COR-L47 (cell line): ENCODE measurements at regions not wholly inside any gene's neighbourhood (a gene's known extent, or its start where the extent isn't known, plus 50 kb on each side); places are given as distances from the start of the nearest gene placed in this dataset.

Experiments
- DNase-seq: peaks from one replicate; lab custom pipeline; 2025; lab: John Stamatoyannopoulos, UW

DNA sequence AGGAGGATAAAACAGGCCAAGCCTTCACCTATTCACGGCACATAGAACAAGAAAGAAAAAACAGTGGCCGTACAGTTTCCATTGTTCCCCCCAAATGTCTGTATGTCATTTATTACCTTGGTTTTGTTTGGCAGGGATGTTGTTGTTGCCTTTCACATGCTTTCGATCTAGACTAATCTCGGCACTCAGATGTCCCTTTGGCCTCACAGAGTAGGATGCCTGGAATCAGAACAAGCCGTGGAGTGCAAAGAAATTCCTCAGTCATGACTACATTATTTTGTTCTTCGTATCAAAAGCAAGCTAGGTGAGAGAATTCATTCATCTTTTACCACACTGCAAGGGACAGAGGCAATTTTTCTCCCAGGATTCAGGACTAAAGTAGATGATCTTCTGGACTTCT, 106.9 kb downstream of the SMIM20 start:
- DNase-seq: no peak

DNA sequence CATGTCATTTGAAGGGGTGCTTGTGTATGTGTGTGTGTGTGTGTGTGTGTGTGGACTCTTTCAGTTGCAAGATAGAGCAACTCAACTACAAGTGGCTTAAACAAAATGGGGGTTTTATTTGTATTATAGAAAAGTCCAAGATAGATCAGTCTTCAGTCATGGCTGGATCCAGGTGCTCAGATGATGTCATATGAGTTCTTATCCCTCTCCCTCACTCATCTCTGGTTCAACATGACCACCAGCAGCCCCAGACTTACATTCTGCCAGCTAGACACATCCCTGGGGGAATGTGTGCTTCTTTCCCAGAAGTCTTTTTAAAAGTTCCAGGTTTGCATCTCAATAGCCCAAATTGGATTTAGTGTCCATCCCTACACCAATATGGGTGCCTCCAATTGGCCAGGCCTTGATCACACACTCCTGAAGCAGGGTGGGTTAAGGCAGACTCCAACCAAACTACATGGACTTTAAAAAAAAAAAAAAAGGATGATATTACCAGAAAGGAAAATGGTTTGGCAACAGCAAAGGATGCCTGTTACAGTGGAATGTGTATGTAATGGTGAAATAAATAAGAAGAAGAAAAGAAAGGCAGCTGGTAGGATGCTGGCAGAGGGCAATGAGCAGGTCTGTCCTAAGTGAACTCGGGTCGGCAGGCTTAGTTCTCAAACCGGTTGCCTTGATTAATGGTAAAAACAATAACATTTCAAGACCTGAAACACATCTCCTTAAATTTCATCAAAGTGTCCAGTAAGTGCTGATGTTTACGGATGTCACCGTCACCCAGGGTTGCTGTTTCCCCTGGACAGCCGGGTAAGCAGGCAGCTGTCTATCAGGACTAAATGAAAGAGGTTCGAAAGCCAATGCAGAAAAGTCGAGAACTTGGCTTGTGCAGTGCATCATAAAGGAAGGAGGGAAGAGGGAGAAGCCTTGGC, 107.7 kb downstream of the SMIM20 start:
- peak; percentile 40 for DNase-seq

DNA sequence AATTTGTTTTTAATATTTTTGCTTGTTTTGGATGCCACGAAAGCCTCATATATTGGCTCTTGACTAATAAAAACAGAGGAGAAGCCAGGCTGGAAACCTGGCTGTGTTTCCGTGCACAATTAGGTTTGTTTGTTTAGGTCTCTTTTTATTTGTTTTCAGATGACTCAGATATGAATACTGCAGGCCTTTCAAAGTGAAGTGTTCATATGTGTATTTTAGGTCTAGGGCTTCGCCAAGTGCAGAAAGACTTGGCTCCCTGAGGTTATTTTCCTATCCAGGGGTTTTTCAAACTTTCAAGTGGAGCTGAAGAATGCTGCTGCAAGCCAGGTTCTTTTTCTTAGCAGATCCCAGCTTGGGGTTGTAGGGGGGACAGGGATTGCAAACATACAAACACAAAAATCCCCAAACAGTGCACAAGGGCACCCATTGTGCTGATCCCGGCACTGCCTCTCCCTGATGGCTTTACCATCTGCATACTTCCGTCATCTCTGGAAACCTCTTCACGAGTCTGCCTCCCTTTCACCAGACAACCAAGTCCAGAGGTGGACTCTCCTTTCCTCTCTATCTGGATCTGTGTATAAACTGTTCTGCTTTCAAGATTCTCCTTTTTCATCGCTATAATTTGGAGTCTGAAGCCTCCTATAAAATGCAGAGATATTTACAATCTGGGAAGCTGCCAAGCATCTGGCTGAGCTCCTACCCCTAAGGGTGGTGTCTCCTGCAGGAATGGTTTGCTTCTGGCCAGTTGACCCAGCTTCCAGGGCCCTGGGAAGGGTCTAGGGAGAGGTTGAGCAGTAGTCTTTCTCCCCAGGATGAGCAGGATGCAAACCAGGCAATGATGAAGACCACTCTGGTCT, 108.6 kb downstream of the SMIM20 start:
- peak; percentile 50 for DNase-seq

DNA sequence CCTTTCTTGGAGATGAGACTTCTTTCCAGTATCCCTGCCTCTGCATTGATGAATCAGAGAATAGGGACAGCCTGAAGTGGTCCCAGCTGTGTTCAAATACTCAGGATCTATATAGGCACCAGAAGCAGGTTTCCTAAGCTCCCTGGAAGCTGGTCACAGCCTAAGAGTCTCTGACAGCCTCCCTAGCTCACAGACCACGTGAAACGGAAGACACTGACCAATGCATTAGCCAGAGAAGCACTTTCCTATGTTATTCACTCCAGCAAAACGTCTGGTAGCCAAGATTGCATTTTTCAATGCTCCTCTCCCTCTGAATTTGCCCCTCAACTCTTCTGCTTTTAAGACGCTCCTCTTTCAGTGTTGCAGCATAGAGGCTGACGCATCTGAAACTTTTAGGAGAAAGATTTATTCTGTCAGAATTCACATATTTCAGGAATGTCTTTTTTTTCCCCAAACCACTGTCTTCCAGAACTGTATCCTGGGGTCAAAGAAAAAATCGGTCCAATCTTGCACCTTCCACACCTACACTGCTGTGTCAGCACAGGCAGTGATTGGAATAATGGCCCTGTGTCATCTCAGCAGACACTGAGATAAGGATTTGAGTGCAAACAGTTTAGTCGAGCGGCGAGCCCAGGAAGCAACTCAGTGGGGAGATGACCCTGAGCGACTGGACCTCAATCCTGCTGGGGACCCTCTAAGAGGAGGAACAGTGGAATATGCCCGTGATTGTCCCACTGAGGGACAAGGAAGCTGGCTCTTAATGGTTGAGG, 109.4 kb downstream of the SMIM20 start:
- DNase-seq: no peak

DNA sequence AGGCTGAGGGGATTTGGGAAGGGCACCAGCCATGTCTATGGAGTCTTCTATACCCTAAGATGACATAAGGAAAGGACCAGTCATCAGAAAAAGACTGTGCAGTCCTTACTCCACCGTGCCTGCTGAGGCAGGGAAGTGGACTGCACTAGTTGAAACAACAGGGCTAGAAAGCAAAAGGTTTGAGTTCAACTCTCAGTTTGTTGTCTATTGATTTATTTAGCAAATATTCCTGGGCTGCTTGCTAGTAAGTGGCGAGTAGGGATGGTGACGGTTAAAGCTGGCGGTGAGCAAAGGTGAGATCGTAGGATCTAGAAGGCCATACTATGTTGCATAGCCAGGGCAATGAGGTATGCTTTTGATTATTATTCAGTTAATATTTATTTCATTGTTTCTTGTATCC, 110.1 kb downstream of the SMIM20 start:
- no peak for DNase-seq

DNA sequence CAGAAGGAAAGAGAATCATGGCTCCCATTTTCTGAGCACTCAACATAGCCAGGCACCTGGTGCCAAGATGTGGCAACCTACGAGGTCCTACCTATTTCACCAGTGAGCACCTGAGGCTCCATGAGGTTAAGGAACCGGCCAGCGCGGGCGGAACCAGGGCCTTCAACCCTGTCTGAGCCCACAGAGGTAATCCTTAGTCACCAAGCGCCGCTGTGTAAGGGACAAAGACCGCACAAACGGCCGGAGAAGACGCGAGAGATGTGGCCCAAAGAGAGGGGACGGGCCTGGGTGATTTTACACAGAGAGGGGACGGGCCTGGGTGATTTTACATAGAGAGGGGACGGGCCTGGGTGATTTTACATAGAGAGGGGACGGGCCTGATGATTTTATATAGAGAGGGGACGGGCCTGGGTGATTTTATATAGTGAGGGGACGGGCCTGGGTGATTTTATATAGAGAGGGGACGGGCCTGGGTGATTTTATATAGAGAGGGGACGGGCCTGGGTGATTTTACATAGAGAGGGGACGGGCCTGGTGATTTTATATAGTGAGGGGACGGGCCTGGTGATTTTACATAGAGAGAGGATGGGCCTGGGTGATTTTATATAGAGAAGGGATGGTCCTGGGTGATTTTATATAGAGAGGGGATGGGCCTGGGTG, 114.2 kb downstream of the SMIM20 start:
- DNase-seq: no peak

DNA sequence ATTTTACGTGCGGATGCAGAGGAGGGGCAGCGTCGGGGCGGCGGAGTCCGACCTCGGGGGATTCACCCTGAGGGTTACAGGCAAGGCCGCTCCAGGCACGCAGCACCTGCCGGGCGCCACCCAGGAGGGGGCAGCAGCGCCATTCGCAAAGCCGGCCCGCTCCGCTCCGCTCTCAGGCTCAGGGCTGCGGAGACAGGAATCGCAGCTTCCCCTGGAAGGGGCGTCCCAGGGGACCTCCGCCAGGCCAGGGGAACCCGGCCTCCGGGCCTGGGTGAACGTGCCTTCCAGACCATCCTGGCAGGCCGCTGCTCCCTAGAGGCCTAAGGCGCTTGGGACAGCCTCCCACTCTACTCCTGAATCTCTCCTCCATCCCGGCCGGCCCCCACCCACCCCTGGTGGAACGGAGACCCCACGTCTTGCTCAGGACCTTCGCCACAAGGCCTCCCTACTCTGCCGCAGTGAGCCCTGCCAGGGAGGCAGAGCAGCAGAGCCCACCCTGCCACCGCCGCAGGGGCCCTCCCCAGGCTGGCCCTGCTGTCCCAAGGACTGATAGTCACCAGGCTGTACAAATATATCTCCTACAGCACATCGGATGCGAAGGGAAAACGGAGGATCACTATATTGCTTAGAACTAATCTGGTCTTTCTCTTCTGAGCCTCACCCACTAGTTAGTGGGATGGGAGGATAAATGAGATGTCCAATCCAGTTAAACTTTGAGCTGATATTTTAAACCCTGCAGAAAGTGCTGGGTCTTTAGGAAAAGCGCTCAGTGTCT, 115.0 kb downstream of the SMIM20 start:
- DNase-seq: no peak

DNA sequence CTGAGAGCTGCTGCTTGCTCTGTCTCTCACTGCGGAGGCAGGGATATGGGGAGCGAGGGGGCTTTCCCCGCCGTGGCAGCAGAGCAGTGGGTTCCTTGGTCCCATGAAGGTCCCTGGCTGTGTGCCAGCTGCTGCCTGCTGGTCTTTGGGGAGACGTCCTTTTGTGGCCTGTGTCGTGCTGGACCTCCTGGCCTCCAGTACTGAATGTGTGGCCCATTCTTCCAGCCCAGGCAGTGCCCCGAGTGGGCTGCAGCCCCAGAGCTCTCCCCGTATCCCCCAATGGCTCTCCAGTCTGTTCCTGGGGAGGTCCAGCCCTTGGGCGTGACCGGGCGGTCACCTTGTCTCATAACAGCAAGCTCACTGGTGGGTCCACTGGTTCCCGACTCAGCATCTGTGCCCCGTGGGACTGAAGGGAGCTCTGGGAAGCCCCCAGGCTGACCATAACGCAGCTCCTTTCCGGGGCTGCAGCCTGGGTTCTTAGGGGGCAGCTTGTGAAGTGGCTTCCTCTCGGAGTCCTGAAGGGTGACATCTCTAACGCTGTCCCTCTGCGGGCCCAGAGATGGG, 115.6 kb downstream of the SMIM20 start:
- no peak for DNase-seq

DNA sequence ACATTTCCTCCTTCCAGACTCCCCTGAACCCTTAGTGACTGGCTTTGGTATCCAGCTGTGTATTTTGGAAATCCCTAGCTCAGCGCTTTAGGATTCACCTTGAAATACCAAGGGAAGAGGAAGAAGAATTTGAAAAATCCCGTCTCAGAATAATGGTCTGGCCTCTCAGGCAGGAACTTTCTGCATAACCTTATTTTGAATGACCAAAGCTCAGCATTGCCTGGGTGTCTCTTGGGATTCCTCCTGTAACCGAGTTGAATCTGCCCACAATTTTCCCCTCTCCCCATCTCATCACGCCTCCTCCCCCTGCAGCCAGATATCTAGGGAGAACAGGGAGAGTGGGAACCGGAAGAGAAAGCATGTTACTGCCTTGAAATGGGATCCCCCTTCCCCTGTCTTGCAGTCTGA, 116.2 kb downstream of the SMIM20 start:
- DNase-seq: no peak

DNA sequence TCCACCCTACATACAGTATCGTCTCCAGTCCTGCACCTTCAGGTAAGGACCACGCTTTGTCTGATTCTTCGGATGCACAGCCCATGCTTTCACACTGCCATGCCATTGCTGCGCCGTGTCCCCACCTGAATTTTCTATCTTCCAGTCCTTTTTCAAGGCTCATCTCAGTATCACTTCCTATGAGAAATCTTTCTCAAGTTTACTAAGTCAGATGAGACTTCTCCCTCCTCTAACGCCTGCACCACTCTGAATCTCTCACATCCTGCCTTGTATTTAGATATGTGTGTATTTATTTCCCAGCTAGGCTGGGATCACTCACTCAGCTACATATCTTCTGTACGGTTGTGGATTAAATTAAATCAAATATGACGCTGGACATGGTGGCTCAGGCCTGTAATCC, 116.8 kb downstream of the SMIM20 start:
- DNase-seq: no peak

DNA sequence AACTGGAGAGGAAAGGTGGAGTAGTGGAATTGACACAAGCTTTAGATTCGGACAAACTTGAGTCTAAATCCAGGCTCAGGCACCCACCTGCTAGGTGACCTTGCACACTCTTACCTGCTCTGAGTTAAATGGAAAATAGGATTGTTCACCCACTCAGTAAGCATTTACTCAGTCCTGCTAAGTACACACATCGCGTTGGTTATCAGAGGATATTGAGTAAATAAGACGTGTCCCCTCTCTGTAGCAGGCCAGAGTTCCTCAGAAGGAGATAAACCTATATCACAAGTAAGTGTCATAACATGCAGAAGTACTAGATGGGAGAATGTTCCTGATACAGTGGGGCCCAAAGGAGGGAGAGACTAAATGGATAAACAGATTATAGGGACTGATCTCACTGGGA, 117.7 kb downstream of the SMIM20 start:
- no peak for DNase-seq

DNA sequence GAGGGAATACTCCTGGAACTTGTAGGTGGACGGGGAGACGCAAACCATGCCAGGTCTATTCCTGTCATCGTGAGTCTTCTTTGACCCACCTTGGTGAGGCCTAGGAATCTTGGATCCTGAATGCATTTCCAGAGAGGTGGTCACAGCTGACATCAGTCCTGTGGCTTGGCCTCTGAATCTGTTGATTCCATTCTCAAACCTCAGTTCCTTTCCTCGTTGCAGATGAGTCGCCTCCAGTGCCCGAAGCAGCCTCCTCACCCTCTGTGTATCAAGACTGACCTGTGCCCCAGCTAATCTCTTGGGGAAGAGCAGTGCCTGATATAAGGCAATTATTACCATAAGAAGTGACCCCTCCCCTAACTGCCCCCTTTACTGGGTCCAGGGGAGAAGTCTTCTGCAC, 118.1 kb downstream of the SMIM20 start:
- no peak for DNase-seq

DNA sequence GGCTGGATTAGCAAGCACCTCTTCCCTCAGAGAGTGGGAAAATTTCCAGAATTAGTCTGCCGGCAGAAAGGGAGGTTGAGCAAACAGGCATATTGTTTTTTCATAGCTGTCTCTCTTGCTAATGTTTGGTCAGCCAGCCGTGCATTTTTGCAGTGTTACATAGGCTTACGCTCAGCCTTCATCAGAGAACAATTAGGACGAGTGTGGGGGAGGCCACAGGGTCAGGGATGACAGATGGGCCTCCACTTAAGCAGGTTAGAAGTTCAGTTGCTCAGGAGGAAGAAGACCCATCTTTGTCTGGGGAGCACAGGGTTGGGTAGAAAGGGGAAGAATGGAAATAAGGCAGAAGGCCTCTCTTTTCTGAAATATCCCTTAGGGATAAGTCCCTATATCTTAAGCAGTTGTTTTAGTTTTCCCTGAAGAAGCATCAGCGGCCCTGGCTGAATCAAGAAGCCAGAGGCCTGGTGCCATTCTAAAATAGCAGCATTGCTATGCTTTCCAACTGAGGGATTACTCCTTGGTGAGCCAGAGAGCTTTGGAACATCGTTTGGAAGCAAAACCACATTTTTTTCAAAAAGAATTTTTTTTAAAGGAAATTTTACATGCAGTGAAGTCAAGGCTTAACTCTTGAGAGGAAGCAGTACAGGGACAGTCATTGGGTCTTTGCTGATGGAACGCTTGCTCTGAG, 118.8 kb downstream of the SMIM20 start:
- peak; percentile 11 for DNase-seq

DNA sequence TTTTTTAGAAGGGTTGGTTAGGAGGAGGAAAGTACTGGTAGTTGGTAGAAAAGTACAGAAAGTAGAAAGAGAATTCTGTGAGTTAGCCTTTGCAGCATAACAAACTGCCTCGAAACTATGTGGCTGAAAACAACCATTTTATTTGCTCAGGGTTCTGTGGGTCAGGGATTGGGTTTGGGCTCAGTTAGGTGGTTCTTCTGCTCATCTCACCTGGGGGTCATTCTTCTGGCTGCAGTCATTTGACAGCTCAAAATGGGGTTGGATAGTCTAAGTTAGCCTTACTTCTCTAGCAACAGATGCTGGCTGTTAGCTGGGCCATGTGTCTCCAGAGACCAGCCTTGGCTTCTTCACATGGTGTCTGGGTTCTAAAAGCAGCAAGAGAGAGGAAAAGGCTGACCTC, 119.4 kb downstream of the SMIM20 start:
- DNase-seq: no peak

DNA sequence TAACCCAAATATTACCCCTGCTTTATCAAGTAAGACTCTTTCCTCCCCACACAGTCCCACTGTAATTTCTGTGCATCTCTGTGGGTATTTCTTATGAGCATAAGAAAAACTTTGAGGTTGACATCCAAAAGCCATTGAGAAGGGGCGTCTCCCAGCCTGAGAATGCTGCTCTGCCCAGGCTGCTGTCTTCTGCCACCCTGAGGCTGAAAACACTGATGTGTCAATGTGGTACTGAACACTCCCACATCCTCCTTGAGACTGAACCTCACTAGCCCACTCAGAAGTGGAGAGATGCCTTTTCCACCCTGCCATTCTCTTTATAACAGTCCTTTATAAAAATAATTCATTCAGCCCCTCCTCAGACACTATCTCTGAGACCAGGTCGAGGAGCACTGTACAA, 120.8 kb downstream of the SMIM20 start:
- no peak for DNase-seq

DNA sequence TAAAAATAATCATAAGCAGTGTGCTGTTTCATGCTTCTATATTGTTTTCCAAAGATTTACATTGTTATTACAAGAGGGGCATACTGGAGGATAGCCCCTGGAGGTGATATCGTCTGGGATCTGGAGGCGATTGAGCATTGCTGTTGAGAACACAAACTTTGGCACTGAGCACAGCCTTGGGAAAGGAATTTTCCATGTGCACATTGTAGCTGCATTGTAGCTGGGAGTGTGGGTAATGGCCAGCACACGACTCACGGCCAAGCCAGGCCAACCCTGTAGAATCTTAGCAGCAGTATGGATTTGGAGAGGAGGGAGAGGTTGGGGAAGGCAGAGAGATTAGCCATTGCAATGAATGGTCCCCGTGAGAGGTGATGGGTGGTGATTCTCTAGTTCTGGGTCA, 121.9 kb downstream of the SMIM20 start:
- no peak for DNase-seq

DNA sequence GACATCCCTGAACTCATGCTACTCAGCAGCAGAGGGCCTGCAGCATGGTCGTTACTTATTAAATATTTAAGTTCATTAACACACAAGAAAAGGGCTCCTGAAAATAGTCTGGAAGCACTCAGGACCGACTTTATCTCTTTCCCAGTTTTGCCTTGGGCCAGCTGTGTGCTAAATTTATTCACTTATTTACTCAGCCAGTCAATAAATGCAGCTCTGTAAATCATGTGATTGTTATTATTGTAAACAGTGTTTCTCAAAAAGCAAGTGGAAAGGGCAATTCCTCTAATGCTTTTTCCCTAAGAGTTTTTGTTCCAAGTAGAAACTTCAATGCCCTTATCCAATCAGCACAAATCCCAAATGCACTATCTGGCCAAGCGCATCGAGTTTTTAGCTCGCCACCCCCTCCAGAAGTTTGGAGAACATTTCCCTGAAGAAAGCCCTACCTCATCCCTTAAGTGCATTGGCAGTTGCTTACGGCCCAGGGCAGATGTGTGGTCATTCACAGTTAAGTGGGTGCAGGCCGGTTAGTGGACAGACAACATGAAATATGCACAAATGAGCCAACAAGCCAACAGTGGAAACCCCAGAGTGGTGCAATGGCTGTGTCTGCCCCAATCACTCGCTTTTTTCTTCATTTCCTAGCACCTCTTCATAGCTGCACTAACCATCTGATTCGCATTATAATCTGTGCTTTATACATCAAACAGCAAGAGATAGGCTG, 125.8 kb downstream of the SMIM20 start:
- DNase-seq: no peak

DNA sequence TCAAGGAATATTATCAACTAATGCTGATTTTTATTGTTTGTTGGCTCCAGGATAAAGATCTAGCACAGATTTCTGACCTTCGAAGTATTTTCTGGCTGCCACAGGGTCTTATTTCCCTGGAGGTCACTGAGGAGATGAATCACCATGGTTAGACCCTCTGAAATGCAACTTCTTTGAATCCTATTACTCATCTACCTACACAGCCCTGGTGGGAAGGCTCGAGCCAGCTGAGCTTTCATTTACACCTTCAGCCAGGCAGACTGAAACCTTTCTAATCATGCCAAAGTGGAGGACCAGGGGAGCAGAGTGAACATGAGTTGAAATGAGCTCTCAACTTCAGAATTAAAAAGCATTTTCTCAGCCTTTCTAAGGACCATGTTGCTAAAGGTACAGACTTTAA, 130.5 kb downstream of the SMIM20 start:
- DNase-seq: no peak

DNA sequence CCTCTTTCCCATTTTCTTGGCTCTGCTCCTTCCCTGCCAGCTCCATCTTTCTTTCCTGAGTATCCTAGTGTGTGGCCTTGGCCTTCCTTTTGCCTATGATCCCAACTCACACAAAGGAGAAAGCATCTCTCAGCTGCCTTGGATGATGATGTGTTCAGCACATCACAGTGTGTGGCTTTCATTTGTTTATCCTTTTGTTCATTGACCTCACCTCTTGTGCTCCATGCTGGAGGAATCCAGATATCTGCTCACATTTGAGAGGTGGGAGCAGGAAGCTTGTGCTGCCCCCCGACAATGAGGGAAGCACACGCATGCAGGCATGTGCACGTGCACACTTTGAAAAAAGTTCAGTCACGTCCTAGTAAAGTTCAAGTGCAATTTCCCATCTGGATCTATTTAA, 131.0 kb downstream of the SMIM20 start:
- no peak for DNase-seq
